Activated CD4-positive, alpha-beta T cell treated with anti-CD3 and anti-CD28 coated beads for 4 hours (primary cell): ENCODE measurements at regions not wholly inside any gene's neighbourhood (a gene's known extent, or its start where the extent isn't known, plus 50 kb on each side); places are given as distances from the start of the nearest gene placed in this dataset.
"Not testable (repeated sequence)": the region's sequence is repeated elsewhere in the genome, so short reads cannot be mapped to it uniquely, and the experiment has no call there.

ENCODE experiments used
- DNase-seq, 2 donors: peaks; one replicate each; pipeline ENCODE4 v3.0.0-alpha.2; 2020

DNA sequence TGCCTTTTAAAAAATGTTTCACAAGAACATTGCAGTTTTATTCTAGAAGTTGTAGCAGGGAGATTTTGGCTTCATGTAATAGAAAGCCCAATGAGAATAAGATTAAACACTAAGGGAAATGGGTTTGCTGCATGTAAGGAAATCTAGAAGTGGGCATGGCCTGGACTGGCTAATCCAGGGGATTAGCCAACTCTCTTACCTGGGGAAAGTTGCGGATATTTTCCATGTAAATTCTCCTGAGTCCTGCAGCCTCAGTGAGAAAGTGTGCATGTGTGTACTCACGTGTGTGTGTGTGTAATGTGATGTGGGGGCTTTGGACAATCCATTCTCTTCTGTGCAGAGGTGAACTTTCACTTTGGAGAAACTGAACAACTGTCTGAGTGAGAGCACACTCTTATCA is 775.1 kb upstream of the TPTE start:
- not testable (repeated sequence) for DNase-seq

DNA sequence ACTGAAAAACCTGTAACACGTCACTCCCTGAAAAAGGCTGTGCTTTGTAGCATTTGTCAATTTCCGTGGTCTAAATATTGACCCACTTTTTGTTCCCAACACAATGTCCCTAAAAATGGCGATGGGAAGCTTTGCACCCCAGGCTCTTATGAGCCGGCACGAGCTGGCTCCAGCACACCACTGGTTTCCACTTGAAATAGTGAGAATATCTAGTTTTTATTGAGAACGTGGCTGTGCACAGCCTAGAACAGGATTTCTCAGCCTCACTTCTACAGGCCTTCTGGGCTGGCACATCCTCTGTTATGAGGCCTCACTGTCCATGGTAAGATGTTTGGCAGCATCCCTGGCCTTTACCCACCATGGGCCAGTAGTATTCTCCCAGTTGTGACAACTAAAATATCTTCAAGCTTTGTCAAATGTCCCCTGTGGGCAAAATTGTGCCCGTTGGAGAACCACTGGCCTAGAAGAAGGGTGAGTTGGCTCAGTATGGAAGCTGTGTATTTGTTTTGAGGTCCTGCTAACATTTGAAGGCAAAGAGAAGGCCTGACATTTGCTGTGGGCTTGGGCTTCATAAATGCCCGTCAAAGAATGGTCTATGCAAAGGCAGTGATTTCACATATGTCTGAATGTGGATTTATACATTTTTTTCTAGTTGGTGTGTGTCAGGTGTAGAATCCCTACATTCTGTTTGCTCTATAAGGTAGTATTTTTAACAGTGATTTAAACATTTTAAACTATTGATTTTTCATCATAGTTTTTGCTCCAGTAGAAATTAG is 774.4 kb upstream of the TPTE start:
- not testable (repeated sequence) for DNase-seq

DNA sequence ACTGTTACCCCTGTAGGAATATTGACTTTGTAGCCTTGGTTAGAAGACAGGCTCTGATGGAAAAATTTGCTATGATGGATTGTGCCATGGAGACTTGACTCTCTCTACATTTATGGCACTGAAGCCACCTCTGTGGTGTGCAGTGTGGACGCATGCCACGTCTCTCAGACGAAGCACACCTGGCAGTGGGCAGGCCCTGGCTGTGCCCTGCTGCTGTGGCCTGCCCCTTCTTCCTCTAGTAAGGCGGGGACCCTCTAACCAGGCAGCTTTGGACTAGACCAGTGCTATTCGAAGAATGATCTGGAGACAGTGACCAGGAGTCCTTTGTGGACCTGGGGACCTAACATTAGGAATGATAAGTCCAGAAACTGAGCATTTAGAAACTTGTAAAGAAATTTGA is 773.5 kb upstream of the TPTE start:
- not testable (repeated sequence) for DNase-seq

DNA sequence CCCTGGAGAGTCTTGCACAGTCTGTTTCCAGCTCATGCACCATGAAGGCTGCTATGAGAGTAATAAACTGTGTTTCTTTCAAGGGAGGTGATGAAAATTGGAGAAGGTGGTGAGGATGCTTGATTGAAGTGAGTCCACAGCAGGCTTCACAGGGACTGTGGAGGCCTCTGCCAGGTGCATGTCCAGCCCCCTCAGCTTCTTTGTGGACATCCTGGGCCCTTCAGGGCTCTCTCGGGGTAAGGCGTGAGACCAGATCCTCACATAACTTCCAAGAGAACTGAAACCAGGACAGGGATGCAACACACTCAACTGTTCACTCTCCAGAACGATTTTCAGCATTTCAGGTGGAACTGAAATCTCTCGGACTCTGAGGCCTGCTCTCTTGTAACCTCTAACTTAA is 772.9 kb upstream of the TPTE start:
- DNase-seq: not testable (repeated sequence)

DNA sequence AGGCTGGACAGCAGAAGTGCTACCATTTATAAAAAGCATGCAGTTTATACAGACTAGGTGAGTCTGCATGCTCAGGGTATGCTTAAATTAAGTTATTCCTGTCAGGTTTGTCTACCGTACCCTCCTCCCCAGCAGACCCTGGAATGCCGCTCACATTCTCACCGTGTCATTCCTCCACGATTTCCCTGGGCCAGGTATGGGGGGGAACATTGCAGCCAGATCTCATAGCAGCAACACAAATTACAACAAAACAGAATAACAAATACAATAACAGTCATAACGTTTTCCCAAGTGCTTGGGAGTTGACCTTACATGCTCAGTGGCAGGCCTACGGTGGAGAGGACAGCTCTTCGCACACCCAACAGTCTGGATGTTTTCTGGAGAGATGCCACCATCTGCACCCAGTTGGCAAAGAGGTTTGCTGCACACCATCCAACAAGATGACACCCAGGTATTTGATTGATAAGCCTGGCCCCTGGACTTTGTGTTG is 771.6 kb upstream of the TPTE start:
- DNase-seq: not testable (repeated sequence)

DNA sequence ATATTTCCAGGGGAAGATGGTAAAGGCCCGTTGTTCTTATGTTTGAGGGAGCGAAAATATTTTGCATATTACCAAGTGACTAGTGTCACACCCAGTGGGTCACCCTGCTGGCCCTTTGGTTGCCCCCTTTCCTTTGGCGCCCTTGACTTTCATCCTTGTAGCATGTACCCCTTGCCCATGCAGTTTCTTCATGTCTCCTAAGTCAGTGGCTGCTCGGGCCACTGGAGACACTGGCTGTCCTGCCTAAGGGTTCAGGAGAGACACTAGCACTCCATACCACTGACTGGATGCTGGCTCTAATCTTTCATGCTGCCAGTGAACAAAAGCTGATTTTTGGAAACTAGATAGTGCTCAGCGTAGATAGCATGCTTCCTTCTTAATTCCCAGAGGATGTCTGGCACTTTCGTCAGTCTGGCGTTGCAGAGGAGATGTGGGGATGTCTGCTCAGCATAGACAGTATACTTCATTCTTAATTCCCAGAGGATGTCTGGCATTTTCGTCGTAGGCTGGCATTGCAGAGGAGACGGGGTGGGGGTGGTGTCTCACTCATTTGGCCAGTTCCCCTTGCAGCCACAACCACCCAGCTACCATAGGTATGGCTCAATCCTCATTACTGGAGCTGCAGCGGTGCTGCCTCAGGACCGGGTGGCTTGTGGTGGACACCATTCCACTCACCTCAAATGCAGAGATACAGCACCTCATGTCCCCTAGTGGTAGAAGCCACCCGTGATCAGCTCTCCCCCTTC is 770.9 kb upstream of the TPTE start:
- no peak for DNase-seq

DNA sequence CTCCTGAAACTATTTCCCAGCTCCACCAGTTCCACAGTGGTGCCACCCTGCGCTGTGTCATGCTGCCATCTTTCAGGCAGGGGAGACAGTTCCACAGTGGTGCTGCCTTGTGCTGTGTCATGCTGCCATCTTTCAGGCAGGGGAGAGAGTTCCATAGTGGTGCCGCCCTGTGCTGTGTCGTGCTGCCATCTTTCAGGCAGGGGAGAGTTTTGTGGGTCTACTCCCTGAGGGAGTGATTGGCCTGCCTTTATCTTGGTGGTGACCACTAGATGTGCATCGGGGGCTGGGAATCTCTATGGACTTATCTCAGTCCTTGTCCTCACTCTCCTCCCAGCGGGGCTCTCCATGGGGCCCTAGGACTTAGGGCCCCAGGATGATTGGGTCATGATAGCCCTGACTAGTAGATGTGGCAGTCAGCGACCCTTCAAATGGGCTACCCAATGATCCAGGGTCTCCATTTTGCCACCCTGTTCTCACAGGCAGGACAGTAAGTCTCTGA is 770.2 kb upstream of the TPTE start:
- not testable (repeated sequence) for DNase-seq

DNA sequence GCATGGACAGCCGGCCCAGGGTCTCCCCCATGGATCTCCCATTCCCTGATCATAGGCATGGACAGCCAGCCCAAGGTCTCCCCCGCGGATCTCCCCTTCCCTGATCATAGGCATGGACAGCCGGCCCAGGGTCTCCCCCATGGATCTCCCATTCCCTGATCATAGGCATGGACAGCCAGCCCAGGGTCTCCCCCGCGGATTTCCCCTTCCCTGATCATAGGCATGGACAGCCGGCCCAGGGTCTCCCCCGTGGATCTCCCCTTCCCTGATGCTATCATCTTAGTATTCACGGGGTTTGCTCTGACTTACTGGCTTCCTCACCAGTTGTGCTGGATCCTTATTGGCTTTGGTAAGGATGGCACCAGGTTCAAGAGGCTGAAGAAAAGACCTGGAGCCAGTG is 769.4 kb upstream of the TPTE start:
- not testable (repeated sequence) for DNase-seq

DNA sequence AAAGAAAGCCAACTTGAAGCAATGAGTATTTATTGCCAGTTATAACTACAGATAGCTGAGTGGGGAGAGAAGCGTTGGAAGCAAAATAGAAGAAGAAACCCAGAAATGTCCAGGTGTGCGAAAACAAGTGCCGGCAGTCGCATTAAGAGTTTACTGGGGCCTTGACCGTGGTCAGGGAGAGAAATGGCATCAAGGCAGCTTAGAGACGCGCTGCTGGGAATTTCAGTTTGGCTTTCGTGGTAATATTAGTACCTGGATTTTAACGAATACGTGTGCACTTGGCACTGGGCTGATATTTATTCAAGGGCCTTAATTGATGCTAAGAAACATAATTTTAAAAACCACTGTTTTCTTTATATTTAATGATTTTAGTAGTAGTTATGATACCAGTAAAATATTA is 767.9 kb upstream of the TPTE start:
- DNase-seq: not testable (repeated sequence)

DNA sequence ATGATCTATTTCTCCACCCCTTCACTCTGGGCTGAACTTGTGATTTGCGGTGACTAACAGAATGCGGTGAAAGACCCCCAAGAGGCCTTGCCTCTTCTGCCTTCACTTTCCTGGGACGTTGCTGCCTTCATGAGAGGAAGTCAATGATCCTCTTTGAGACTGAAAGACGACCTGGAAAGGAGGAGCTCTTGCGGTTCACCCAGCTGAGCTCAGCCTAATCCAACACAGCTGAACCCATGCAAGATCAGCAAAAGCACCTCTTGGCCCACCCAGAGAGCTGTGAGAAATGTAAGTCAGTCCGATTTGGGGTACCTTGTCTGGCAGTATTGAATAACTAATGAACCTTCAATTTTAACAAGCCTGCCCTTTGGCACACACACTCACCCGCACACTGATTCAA is 767.4 kb upstream of the TPTE start:
- no peak for DNase-seq

DNA sequence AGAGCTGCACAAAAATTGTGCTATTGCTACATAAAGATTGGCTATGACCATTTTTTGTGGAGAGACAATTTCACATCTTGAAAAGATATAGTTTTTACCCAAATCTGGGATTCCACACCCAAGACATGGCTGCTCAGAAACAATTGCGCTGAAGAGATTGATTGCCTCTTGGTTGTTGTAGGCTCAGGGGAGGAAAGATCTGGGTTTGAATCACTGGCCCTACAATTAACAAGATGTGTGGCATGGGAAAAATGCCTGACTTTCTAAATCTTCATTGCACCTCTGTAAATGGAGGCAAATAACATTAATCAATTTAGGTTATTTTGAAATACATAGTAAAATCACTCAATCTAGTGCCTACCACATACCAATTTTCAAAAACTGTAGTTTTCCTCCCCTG is 766.9 kb upstream of the TPTE start:
- DNase-seq: not testable (repeated sequence)

DNA sequence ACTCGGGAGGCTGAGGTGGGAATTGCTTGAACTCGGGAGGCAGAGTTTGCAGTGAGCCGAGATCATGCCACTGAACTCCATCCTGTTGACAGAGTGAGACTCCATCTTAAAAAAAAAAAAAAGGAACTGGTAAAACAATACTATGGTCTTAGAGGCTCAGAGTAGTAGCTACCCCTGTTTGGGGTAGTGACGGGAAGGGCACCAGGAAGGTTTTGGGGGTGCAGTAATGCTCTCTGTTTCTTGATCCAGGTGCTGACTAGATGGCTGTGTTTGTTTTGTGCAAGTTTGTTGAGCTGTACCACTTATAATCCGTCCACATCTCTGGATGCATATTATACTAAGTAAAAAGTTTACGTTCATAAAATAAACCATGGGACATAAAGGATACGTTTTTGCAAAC is 765.8 kb upstream of the TPTE start:
- no peak for DNase-seq

DNA sequence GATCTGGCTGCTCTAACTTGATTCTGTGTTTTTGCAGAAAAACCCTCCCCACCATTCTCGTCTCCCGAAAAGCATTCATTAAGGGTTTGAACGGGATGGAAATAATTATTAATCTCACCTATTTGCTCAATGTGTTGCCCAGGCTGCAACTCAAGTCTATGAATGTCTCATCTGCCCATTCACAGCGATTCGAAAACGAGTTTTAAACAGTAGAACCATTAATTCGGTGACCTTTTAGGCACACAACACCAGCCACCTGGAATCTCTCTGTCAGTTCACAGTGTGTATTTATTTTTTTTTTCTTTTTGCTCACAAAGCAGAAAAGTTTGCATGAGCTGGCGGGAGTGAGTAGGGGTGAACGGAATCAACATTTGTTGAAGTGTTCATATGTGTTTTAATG is 764.7 kb upstream of the TPTE start:
- DNase-seq: no peak

DNA sequence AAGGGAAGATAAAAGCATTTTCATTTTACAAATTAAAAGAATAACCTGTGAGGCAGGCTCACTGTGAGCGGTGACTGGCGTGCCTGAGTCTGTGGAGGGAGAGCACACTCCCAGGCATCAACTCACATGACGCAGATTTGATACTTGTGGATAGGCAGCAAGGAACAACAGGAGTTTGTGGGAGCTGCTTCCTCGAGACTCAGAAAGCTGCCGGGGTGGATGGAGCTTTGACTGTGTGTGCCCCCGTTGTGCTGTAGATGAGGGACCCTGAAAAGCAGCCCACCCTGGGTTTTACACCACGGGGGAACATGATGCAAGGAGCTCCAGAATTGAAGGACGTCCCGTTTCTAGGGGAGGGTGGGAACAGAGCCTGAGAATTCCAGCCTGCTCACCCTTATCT is 764.3 kb upstream of the TPTE start:
- not testable (repeated sequence) for DNase-seq

DNA sequence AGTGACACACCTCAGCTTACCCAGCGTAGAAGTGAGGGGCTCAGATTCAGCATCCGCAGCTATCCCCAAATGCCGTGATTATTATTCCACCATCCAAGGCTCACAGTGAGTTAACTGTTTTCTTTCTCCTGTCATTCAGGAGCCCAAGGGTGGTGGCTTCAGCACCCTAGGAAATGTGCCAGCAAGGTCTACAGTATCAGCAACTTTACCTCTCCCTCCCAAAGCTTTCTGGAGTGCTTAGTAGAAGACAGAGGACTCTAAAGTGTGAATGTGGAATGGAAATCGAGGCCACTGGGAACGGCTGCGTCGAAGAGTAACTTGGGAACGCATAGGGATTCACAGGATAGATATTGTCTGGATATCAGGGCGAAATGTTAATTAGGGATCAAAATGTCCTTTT is 763.8 kb upstream of the TPTE start:
- not testable (repeated sequence) for DNase-seq

DNA sequence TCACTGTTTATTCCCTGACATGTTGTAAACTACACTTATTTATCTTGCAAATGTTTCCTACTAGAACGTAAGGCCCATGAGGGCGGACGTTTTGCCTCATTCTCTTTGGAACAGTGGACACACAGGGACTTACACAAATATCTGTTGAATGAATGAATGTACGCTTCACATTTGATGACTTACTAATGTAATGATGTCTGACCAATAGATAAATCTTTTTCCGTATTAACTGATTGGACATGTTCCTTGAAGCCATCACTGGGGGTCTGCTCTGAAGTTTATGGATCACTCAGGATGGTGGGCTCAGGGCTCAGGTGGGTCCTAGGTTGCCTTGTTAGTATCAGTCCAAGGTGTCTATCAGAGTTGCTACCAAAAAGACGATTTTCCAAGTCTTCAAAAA is 763.2 kb upstream of the TPTE start:
- DNase-seq: no peak

DNA sequence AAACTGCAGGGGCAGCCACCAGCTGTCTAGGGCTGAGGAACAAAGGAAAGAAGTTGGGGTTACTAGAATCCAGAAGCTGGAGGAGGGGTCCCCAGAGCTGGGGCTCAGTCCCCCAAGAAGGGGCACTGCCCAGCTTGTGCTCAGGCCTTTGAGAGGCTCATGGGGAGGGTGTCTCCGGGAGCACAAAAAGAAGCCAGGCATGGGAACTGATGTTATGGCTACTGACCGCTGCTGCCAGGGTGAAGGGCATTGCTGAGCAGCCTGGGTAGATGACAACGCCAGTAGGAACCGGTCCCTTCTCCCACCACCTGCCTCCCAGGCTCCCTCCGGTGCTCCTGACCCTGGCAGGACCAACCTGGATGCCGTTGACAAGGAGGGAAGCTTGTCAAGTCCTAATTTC is 762.5 kb upstream of the TPTE start:
- no peak for DNase-seq

DNA sequence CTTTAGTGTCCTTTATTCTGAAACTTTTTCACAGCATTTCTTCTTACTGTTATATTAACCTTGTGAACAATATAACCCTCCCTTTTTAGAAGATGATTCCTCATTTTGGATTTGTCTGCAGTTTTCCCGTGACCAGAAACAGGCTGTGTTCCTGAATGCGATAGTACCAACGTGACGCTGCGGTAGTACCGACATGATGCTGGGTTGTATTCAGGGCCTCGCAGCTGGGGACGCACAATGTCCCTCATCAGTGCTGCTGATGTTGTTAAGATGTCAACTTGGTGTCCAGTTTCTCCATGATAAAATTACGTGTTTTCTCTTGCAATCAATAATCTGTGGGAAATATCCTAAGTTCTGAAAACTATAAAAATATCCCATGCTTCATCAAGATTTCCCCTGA is 761.4 kb upstream of the TPTE start:
- DNase-seq: no peak

DNA sequence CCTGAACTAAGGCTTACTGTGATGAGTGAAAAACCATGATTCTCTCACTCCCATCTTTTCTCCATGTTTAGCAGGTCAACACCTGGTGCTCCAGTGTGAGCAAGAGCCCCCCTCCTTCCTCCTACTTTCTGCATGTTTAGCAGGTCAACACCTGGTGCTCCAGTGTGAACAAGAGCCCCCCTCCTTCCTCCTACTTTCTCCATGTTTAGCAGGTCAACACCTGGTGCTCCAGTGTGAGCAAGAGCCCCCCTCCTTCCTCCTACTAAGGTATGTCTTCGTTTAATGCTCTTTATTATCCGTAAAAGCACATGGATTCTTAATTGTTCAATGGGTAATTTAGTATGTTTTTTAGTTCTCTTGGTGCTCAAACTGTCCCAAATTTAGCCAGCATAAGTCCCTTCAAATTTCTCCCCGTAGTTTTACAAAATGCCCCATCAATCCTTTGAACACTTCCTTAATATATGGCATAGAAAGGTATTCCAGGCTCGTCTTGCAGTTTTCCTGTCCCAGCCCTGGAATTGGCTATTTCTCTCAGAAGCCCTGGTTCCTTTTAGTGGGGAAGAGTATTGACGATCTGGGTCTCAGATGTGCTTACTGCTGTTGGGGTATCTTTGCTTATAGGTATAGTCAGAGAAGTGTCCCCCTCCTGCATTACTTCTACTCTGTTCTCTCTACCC is 760.8 kb upstream of the TPTE start:
- no peak for DNase-seq

DNA sequence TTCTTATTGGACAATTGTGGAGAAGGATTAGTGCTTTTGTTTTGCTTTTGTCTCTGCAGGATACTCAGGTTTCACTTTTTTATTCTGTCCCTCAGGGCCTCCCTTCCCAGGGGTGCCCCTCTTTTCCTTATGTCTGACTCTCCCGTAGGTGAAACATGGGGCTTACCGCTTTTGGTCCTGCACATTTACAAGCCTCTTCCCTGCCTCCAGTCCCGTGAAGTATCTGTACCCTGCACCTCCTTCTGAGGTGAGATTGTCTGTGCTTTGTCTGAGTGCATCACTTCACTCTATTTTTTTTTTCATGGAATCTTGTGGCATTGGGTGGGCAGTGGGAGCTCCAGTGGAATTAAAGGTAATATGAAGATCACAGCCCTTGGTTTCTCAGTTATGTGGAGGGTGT is 758.1 kb upstream of the TPTE start:
- no peak for DNase-seq

DNA sequence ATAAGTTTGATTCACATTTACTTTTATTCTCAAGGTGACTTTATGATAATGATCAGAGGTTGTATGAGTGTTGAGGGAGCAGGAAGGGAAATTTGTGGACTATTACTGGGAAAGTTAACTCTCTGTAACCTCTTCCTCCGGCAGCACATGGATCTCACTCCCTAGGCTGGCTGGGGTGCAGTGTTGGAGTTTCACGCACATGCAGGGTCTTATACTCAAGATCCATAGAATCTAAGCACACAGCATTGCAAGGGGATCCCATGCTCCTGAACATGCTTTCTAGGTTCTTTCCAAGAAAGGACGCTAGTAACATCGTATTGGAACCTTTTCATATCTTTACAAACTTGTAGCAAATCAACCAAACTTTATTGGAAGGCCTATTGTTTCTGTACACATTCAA is 757.6 kb upstream of the TPTE start:
- no peak for DNase-seq

DNA sequence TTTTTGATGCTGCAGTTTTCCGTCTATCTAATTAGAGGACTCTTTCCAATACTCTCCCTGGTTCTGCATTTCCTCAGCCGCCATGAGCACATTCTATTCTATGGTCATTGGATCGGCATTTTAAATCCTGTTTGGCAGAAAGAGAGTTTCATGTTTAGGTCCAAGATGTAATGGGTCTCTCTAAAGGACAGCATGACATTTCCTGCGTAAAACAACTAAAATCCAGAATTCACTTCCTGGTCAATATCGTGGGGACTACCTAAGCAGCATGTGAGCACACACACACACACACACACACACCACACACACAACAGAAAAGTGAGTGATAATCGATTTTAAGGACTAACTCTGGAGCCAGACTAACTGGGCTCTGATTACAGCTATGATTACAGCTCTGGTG is 757.1 kb upstream of the TPTE start:
- DNase-seq: not testable (repeated sequence)

DNA sequence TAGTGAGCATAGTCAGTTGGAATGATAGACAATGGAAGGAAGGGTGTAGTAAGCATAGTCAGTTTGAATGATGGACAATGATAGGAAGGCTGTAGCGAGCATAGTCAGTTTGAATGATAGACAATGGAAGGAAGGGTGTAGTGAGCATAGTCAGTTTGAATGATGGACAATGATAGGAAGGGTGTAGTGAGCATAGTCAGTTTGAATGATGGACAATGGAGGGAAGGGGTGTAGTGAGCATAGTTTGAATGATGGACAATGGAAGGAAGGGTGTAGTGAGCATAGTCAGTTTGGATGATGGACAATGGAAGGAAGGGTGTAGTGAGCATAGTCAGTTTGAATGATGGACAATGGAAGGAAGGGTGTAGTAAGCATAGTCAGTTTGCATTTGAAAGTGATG is 755.8 kb upstream of the TPTE start:
- not testable (repeated sequence) for DNase-seq
